Spinal cord (tissue), 9 donors: ENCODE measurements at regions not wholly inside any gene's neighbourhood (a gene's known extent, or its start where the extent isn't known, plus 50 kb on each side); places are given as distances from the start of the nearest gene placed in this dataset.
"Not testable (repeated sequence)": the region's sequence is repeated elsewhere in the genome, so short reads cannot be mapped to it uniquely, and the experiment has no call there.

Experiments used
- DNase-seq, 6 donors: peaks; one replicate each; pipeline versions ENCODE4 v3.0.0 to v3.0.0-alpha.2; 2013 to 2015; ENCODE audit warnings: low spot score in 6 of 6, low read depth in 4 of 6
- H3K27ac ChIP-seq: one replicate; pipeline ENCODE4 v1.5.1; 2013; ENCODE audit warnings: low read depth, low read length, control low read depth
- H3K27me3 ChIP-seq: one replicate; pipeline ENCODE4 v1.6.1; 2013; ENCODE audit warnings: low read length; ENCODE audit not compliant: control insufficient read depth, insufficient read depth
- H3K36me3 ChIP-seq: one replicate; pipeline ENCODE4 v1.6.1; 2013; ENCODE audit warnings: low read length; ENCODE audit not compliant: control insufficient read depth, insufficient read depth
- H3K4me1 ChIP-seq: one replicate; pipeline ENCODE4 v1.6.1; 2013; ENCODE audit warnings: low read length; ENCODE audit not compliant: control insufficient read depth, insufficient read depth
- H3K4me3 ChIP-seq: one replicate; pipeline ENCODE4 v1.5.1; 2013; ENCODE audit warnings: low read depth, low read length, control low read depth
- H3K9me3 ChIP-seq: one replicate; pipeline ENCODE4 v1.6.1; 2013; ENCODE audit warnings: low read length; ENCODE audit not compliant: control insufficient read depth, insufficient read depth
- whole genome bisulfite sequencing: methylation state at CpG from one replicate; pipeline ENCODE4 v1.1.5; 2013; ENCODE audit warnings: missing lambda C conversion rate; ENCODE audit not compliant: insufficient coverage; 5-methylcytosine and 5-hydroxymethylcytosine counted together
- donor health status: healthy.

GRCh38 chr6:55937951-55938690, 62.7 kb upstream of the BMP5 start:
- Histone ChIP-seq H3K27ac (no peak overlapping the region), H3K27me3 (no peaks in the 10 kb centered on the region), H3K4me3 (no peak overlapping the region), H3K36me3 (no peaks in the 10 kb centered on the region), H3K9me3 (no peaks in the 10 kb centered on the region), H3K4me1 (no peaks in the 10 kb centered on the region)
- DNase-seq: no peak
- no CpG with 5 or more reads among the region's 4 CpGs for WGBS

GRCh38 chr6:55937261-55937947, 62.0 kb upstream of the BMP5 start:
- WGBS: 94% methylated on average over 2 of the region's 5 CpGs
- no peaks in the 10 kb centered on the region for H3K4me1 ChIP-seq
- no peak overlapping the region for H3K27ac ChIP-seq

GRCh38 chr6:55931101-55931500, 55.7 kb upstream of the BMP5 start:
- Histone ChIP-seq H3K4me3 (no peak overlapping the region), H3K9me3 (no peaks in the 10 kb centered on the region), H3K27ac (no peak overlapping the region), H3K4me1 (no peaks in the 10 kb centered on the region), H3K27me3 (no peaks in the 10 kb centered on the region), H3K36me3 (no peaks in the 10 kb centered on the region)
- no peak for DNase-seq
- WGBS: no CpG with 5 or more reads among the region's 3 CpGs

More at GRCh38 chr6:55937261-55937947, 62.0 kb upstream of the BMP5 start:
- H3K27me3 ChIP-seq: no peaks in the 10 kb centered on the region
- H3K4me3 ChIP-seq: no peak overlapping the region
- DNase-seq: no peak
- no peaks in the 10 kb centered on the region for H3K36me3 ChIP-seq
- H3K9me3 ChIP-seq: no peaks in the 10 kb centered on the region

GRCh38 chr6:55927713-55928112, 52.3 kb upstream of the BMP5 start:
- not testable (repeated sequence) for H3K27me3 ChIP-seq, H3K4me3 ChIP-seq, H3K4me1 ChIP-seq, H3K36me3 ChIP-seq, DNase-seq, H3K27ac ChIP-seq, H3K9me3 ChIP-seq
- WGBS: no CpG with 5 or more reads among the region's 2 CpGs

GRCh38 chr6:55925292-55925691, 49.9 kb upstream of the BMP5 start:
- no CpG with 5 or more reads among the region's 1 CpG for WGBS
- Histone ChIP-seq H3K36me3 (no peaks in the 10 kb centered on the region), H3K27me3 (no peaks in the 10 kb centered on the region), H3K27ac (no peak overlapping the region), H3K4me3 (no peak overlapping the region), H3K4me1 (no peaks in the 10 kb centered on the region), H3K9me3 (no peaks in the 10 kb centered on the region)
- no peak for DNase-seq
